ENCODE measurements at regions not wholly inside any gene's neighbourhood (a gene's known extent, or its start where the extent isn't known, plus 50 kb on each side); places are given as distances from the start of the nearest gene placed in this dataset.

GRCh38 chrX:124555036-124555595, 208.8 kb downstream of the SH2D1A start:
- Histone ChIP-seq H3K4me2 (ENCODE audit: insufficient read depth, low read length, poor library complexity, severe bottlenecking) (no peak overlapping the region), H2BK5ac (ENCODE audit: low read length) (no peak overlapping the region), H3K36me3 (replicated peaks in 1 of 2; ENCODE audit: control insufficient read depth in 2 of 2, insufficient read depth in 2 of 2, low read length in 2 of 2) (no peaks in the 10 kb centered on the region), H3K4me1 (ENCODE audit: control insufficient read depth in 2 of 2, insufficient read depth in 1 of 2, low read depth in 1 of 2, low read length in 2 of 2) (no peaks in the 10 kb centered on the region), H3K4ac (ENCODE audit: low read length) (no peak overlapping the region), H3K4me3 (ENCODE audit: low read length in 2 of 2) (no peak overlapping the region), H3K9me3 (replicated peaks in 1 of 2; ENCODE audit: control insufficient read depth in 2 of 2, insufficient read depth in 1 of 2, low read depth in 1 of 2, low read length in 2 of 2) (no peaks in the 10 kb centered on the region), H2BK12ac (ENCODE audit: low read length) (no peak overlapping the region), H3K27ac (replicated peaks; ENCODE audit: low read length) (no peak overlapping the region), H2AFZ (ENCODE audit: low read length) (no peak overlapping the region), H2AK5ac (ENCODE audit: low read depth, low read length) (no peak overlapping the region), H2BK120ac (ENCODE audit: low read depth, low read length) (no peak overlapping the region), H2BK15ac (ENCODE audit: low read length) (no peak overlapping the region), H3K14ac (ENCODE audit: low read length) (no peak overlapping the region), H3K27me3 (ENCODE audit: control insufficient read depth in 3 of 3, insufficient read depth in 3 of 3, low read depth in 1 of 3, low read length in 3 of 3) (no peaks in the 10 kb centered on the region), H3K18ac (ENCODE audit: low read length) (no peak overlapping the region), H3K23ac (ENCODE audit: low read depth, low read length, poor library complexity) (no peak overlapping the region), H4K8ac (ENCODE audit: low read depth, low read length) (no peak overlapping the region), H3K79me1 (ENCODE audit: low read depth, low read length) (no peaks in the 10 kb centered on the region), H4K91ac (ENCODE audit: low read depth, low read length, poor library complexity) (no peak overlapping the region), H3K9ac (ENCODE audit: low read depth, low read length, poor library complexity) (no peak overlapping the region)
- WGBS, 2 donors (ENCODE audit: extremely low coverage in 2 of 2, insufficient read length in 2 of 2, insufficient replicate concordance in 1 of 2), result no CpG with 5 or more reads among the region's 2 CpGs
- no peak for DNase-seq (ENCODE audit: low spot score)

DNA sequence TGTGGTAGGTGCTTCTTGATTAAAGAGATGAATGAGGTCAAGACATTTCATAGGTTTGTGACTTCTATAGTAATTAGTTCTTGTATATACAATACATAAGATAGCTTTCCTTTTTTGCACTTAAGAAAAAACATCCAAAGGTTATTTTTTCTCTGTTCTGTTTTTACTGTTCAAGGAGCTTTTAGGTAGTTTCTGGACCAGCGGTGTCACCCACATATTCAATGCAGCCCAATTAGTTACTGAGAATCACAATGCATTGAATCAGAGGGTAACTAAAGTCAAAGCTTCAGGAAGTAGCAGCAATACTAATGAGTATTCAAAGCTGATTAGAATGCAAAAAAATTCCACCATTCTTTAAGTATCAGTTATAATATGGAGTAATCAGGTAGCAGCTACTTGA, 211.6 kb downstream of the SH2D1A start:
- no peak overlapping the region for H3K14ac ChIP-seq (ENCODE audit: low read length)
- H2BK12ac ChIP-seq (ENCODE audit: low read length), result no peak overlapping the region
- no peak overlapping the region for H2BK5ac ChIP-seq (ENCODE audit: low read length)
- WGBS, 2 donors (ENCODE audit: extremely low coverage in 2 of 2, insufficient read length in 2 of 2, insufficient replicate concordance in 1 of 2), result no CpG with 5 or more reads among the region's 1 CpG
- H3K4ac ChIP-seq (ENCODE audit: low read length), result no peak overlapping the region
- no peaks in the 10 kb centered on the region for H3K79me1 ChIP-seq (ENCODE audit: low read depth, low read length)
- H4K91ac ChIP-seq (ENCODE audit: low read depth, low read length, poor library complexity), result no peak overlapping the region
- DNase-seq (ENCODE audit: low spot score), result no peak
- no peaks in the 10 kb centered on the region for H3K4me1 ChIP-seq (ENCODE audit: control insufficient read depth in 2 of 2, insufficient read depth in 1 of 2, low read depth in 1 of 2, low read length in 2 of 2)
- H3K23ac ChIP-seq (ENCODE audit: low read depth, low read length, poor library complexity), result no peak overlapping the region
- H2AK5ac ChIP-seq (ENCODE audit: low read depth, low read length), result no peak overlapping the region
- no peak overlapping the region for H2AFZ ChIP-seq (ENCODE audit: low read length)
- H3K18ac ChIP-seq (ENCODE audit: low read length), result no peak overlapping the region
- H4K8ac ChIP-seq (ENCODE audit: low read depth, low read length), result no peak overlapping the region
- H3K27me3 ChIP-seq (ENCODE audit: control insufficient read depth in 3 of 3, insufficient read depth in 3 of 3, low read depth in 1 of 3, low read length in 3 of 3), result no peaks in the 10 kb centered on the region
- no peaks in the 10 kb centered on the region for H3K36me3 ChIP-seq (replicated peaks in 1 of 2; ENCODE audit: control insufficient read depth in 2 of 2, insufficient read depth in 2 of 2, low read length in 2 of 2)
- no peak overlapping the region for H2BK15ac ChIP-seq (ENCODE audit: low read length)
- H2BK120ac ChIP-seq (ENCODE audit: low read depth, low read length), result no peak overlapping the region
- no peaks in the 10 kb centered on the region for H3K9me3 ChIP-seq (replicated peaks in 1 of 2; ENCODE audit: control insufficient read depth in 2 of 2, insufficient read depth in 1 of 2, low read depth in 1 of 2, low read length in 2 of 2)
- no peak overlapping the region for H3K4me2 ChIP-seq (ENCODE audit: insufficient read depth, low read length, poor library complexity, severe bottlenecking)
- no peak overlapping the region for H3K27ac ChIP-seq (replicated peaks; ENCODE audit: low read length)
- H3K9ac ChIP-seq (ENCODE audit: low read depth, low read length, poor library complexity), result no peak overlapping the region
- no peak overlapping the region for H3K4me3 ChIP-seq (ENCODE audit: low read length in 2 of 2)

DNA sequence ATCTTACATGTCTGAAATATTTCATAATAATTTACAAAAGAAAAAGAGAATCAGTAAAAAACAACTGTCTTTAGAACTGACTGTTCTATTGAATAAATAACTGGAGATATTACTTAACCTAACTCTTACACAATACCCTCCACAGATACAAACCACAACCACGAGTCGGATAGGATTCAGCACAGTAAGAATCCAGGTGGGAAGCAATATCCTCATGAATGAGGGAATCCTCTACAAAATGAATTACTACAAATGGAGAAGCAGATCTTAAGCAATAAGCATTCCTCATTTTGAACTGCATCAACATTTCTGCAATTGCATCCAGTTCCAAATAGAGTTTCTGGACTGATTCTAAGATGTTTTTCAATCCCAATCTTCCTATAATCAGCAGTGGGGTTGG, 227.1 kb downstream of the SH2D1A start:
- no peak overlapping the region for H3K4ac ChIP-seq (ENCODE audit: low read length)
- H3K23ac ChIP-seq (ENCODE audit: low read depth, low read length, poor library complexity), result no peak overlapping the region
- no peaks in the 10 kb centered on the region for H3K36me3 ChIP-seq (replicated peaks in 1 of 2; ENCODE audit: control insufficient read depth in 2 of 2, insufficient read depth in 2 of 2, low read length in 2 of 2)
- H2BK5ac ChIP-seq (ENCODE audit: low read length), result no peak overlapping the region
- H2BK15ac ChIP-seq (ENCODE audit: low read length), result no peak overlapping the region
- H3K27me3 ChIP-seq (ENCODE audit: control insufficient read depth in 3 of 3, insufficient read depth in 3 of 3, low read depth in 1 of 3, low read length in 3 of 3), result no peaks in the 10 kb centered on the region
- no peak for DNase-seq (ENCODE audit: low spot score)
- no peak overlapping the region for H3K27ac ChIP-seq (replicated peaks; ENCODE audit: low read length)
- H3K4me3 ChIP-seq (ENCODE audit: low read length in 2 of 2), result no peak overlapping the region
- H3K9me3 ChIP-seq (replicated peaks in 1 of 2; ENCODE audit: control insufficient read depth in 2 of 2, insufficient read depth in 1 of 2, low read depth in 1 of 2, low read length in 2 of 2), result no peaks in the 10 kb centered on the region
- H3K4me2 ChIP-seq (ENCODE audit: insufficient read depth, low read length, poor library complexity, severe bottlenecking), result no peak overlapping the region
- no CpG with 5 or more reads among the region's 2 CpGs for WGBS, 2 donors (ENCODE audit: extremely low coverage in 2 of 2, insufficient read length in 2 of 2, insufficient replicate concordance in 1 of 2)
- no peak overlapping the region for H2AK5ac ChIP-seq (ENCODE audit: low read depth, low read length)
- H3K79me1 ChIP-seq (ENCODE audit: low read depth, low read length), result no peaks in the 10 kb centered on the region
- H3K9ac ChIP-seq (ENCODE audit: low read depth, low read length, poor library complexity), result no peak overlapping the region
- no peak overlapping the region for H4K91ac ChIP-seq (ENCODE audit: low read depth, low read length, poor library complexity)
- no peak overlapping the region for H2BK120ac ChIP-seq (ENCODE audit: low read depth, low read length)
- H4K8ac ChIP-seq (ENCODE audit: low read depth, low read length), result no peak overlapping the region
- H3K18ac ChIP-seq (ENCODE audit: low read length), result no peak overlapping the region
- H2AFZ ChIP-seq (ENCODE audit: low read length), result no peak overlapping the region
- H3K14ac ChIP-seq (ENCODE audit: low read length), result no peak overlapping the region
- H3K4me1 ChIP-seq (ENCODE audit: control insufficient read depth in 2 of 2, insufficient read depth in 1 of 2, low read depth in 1 of 2, low read length in 2 of 2), result no peaks in the 10 kb centered on the region
- no peak overlapping the region for H2BK12ac ChIP-seq (ENCODE audit: low read length)

DNA sequence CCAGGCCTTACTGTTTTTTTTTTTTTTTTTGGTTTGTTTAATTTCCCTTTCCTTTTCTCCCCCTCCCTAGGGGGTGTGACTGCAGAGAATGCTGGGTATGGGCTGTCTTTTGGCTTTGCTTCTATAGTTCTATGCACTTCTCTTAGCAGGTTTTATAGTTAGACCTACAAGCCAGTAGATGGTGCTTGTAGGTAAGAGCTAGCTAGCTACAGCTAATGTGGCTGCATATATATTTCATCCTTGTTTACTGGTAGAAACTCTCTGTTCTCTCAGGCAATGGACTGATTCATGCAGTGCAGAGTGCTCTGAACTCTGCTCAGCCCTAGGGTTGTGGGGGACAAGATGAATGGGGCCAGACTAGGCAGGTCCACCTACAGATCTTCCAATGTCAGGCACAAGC, 246.4 kb downstream of the SH2D1A start:
- Histone ChIP-seq H3K27ac (replicated peaks; ENCODE audit: low read length) (no peak overlapping the region), H4K8ac (ENCODE audit: low read depth, low read length) (no peak overlapping the region), H3K18ac (ENCODE audit: low read length) (no peak overlapping the region), H3K23ac (ENCODE audit: low read depth, low read length, poor library complexity) (no peak overlapping the region), H2BK12ac (ENCODE audit: low read length) (no peak overlapping the region), H2BK120ac (ENCODE audit: low read depth, low read length) (no peak overlapping the region), H3K9me3 (replicated peaks in 1 of 2; ENCODE audit: control insufficient read depth in 2 of 2, insufficient read depth in 1 of 2, low read depth in 1 of 2, low read length in 2 of 2) (no peaks in the 10 kb centered on the region), H3K4me2 (ENCODE audit: insufficient read depth, low read length, poor library complexity, severe bottlenecking) (no peak overlapping the region), H3K36me3 (replicated peaks in 1 of 2; ENCODE audit: control insufficient read depth in 2 of 2, insufficient read depth in 2 of 2, low read length in 2 of 2) (no peaks in the 10 kb centered on the region), H2AK5ac (ENCODE audit: low read depth, low read length) (no peak overlapping the region), H3K4me3 (ENCODE audit: low read length in 2 of 2) (no peak overlapping the region), H2AFZ (ENCODE audit: low read length) (no peak overlapping the region), H3K14ac (ENCODE audit: low read length) (no peak overlapping the region), H3K4ac (ENCODE audit: low read length) (no peak overlapping the region), H3K79me1 (ENCODE audit: low read depth, low read length) (no peaks in the 10 kb centered on the region), H3K4me1 (ENCODE audit: control insufficient read depth in 2 of 2, insufficient read depth in 1 of 2, low read depth in 1 of 2, low read length in 2 of 2) (no peaks in the 10 kb centered on the region), H2BK5ac (ENCODE audit: low read length) (no peak overlapping the region), H4K91ac (ENCODE audit: low read depth, low read length, poor library complexity) (no peak overlapping the region), H3K27me3 (ENCODE audit: control insufficient read depth in 3 of 3, insufficient read depth in 3 of 3, low read depth in 1 of 3, low read length in 3 of 3) (no peaks in the 10 kb centered on the region), H3K9ac (ENCODE audit: low read depth, low read length, poor library complexity) (no peak overlapping the region), H2BK15ac (ENCODE audit: low read length) (no peak overlapping the region)
- no peak for DNase-seq (ENCODE audit: low spot score)

All from neuronal stem cell (in vitro differentiated cells).